Astrocyte of the spinal cord (primary cell): ENCODE measurements at regions not wholly inside any gene's neighbourhood (a gene's known extent, or its start where the extent isn't known, plus 50 kb on each side); places are given as distances from the start of the nearest gene placed in this dataset.
A peak's percentile ranks its signal among the peaks of the same experiment; 100 is the strongest.

ENCODE experiments used
- DNase-seq: peaks from one replicate; pipeline ENCODE4 v3.0.0; 2011; ENCODE audit warnings: low read depth, low spot score
- H3K4me3 ChIP-seq: 2 replicates; pipeline ENCODE4 v1.5.1; 2011; ENCODE audit warnings: low read depth, mild to moderate bottlenecking, low read length, moderate library complexity
- in situ Hi-C: cut with HindIII; loops from 2 replicates; pipeline ENCODE4 v1.10.0; 2017; ENCODE audit warnings: low sequenced_read_pairs
- TF ChIP-seq, protein P1 (sequence below): IDR thresholded peaks from 2 replicates; pipeline ENCODE4 v1.5.1; 2012; ENCODE audit warnings: low read depth, mild to moderate bottlenecking, low read length, inconsistent platforms

- DNase-seq: no peak
- in situ Hi-C loops: no loop called here
- TF ChIP-seq, protein P1, sequence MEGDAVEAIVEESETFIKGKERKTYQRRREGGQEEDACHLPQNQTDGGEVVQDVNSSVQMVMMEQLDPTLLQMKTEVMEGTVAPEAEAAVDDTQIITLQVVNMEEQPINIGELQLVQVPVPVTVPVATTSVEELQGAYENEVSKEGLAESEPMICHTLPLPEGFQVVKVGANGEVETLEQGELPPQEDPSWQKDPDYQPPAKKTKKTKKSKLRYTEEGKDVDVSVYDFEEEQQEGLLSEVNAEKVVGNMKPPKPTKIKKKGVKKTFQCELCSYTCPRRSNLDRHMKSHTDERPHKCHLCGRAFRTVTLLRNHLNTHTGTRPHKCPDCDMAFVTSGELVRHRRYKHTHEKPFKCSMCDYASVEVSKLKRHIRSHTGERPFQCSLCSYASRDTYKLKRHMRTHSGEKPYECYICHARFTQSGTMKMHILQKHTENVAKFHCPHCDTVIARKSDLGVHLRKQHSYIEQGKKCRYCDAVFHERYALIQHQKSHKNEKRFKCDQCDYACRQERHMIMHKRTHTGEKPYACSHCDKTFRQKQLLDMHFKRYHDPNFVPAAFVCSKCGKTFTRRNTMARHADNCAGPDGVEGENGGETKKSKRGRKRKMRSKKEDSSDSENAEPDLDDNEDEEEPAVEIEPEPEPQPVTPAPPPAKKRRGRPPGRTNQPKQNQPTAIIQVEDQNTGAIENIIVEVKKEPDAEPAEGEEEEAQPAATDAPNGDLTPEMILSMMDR: no peak
- H3K4me3 ChIP-seq: no peak overlapping the region
Observed at GRCh38 chr2:239762655-239763269, 262.4 kb downstream of the NDUFA10 start.

DNA sequence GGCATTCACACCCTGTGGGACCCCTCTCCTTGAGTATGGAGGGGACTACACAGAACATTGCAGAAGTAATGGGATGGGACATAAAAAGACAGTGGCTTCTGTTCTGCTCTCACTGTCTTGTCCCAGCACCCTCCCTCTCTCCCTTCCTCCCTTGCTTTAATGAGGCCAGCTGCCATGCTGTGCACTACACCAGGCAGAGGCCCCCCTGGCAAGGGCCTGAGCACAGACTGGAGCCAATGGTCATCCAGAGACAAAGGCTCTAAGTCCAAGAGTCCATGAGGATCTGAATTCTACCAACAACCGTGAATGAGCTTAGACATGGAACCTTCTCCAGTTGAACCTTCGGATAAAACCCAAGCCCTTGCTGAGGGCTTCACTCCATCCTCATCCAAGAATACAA lies 263.0 kb downstream of the NDUFA10 start:
- DNase-seq: no peak
- TF ChIP-seq, protein P1: no peak
- in situ Hi-C loops: no loop called here
- no peak overlapping the region for H3K4me3 ChIP-seq

DNA sequence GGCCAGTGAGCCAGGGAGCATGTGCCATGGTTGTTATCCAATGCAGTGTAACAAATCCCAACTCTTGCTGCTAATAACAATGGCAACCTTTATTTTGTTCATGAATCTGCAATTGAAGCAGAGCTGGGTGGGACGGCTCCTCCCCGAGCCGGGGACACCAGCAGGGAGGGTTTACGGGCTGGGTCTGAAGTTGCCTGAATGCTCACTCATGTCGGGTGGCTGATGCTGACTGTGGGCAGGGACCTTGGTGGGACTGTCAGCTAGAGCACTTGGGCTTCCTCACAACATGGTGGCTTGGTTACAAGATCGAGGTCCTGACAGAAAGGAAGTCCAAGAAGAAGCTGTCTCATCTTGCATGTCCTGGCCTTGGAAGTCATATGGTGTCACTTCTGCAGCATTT lies 264.5 kb downstream of the NDUFA10 start:
- in situ Hi-C loops: no loop called here
- no peak overlapping the region for H3K4me3 ChIP-seq
- no peak for DNase-seq
- TF ChIP-seq, protein P1: no peak

- no peak overlapping the region for H3K4me3 ChIP-seq
- in situ Hi-C loops: no loop called here
- DNase-seq: peak; percentile 3
- TF ChIP-seq, protein P1: no peak
Observed at GRCh38 chr2:239758279-239758877, 266.8 kb downstream of the NDUFA10 start.

GRCh38 chr2:239756790-239757760 lies 268.1 kb downstream of the NDUFA10 start:
- H3K4me3 ChIP-seq: no peak overlapping the region
- peak; percentile 5 for DNase-seq
- in situ Hi-C loops: no loop called here
- TF ChIP-seq, protein P1: no peak

GRCh38 chr2:239756031-239756789 lies 268.9 kb downstream of the NDUFA10 start:
- TF ChIP-seq, protein P1: no peak
- in situ Hi-C loops: no loop called here
- no peak for DNase-seq

More at GRCh38 chr2:239756031-239756789, 268.9 kb downstream of the NDUFA10 start:
- H3K4me3 ChIP-seq: no peak overlapping the region
